ENCODE measurements at regions not wholly inside any gene's neighbourhood (a gene's known extent, or its start where the extent isn't known, plus 50 kb on each side); places are given as distances from the start of the nearest gene placed in this dataset.

DNA sequence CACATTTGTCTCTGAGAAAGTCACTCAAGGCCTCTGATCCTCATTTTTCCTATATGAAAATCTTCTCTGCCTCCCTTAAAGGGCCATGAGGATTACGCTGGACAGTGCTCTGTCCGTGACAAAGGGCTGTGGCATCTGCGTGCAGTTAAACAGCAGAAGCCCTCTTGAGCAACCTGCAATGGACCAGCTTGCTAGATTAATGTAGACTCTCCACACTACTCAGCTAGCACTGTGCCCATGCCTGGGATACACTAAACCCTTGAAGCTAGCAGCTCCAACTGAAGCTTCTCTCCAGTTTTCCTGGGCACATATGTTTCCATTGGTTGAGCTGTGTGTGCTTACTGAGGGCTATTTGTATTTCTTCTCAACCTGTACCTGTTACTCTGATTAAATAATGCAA, 303.8 kb downstream of the RPLP1 start:
- no peak for DNase-seq (ENCODE audit: extremely low spot score)
- TF ChIP-seq, protein P1, sequence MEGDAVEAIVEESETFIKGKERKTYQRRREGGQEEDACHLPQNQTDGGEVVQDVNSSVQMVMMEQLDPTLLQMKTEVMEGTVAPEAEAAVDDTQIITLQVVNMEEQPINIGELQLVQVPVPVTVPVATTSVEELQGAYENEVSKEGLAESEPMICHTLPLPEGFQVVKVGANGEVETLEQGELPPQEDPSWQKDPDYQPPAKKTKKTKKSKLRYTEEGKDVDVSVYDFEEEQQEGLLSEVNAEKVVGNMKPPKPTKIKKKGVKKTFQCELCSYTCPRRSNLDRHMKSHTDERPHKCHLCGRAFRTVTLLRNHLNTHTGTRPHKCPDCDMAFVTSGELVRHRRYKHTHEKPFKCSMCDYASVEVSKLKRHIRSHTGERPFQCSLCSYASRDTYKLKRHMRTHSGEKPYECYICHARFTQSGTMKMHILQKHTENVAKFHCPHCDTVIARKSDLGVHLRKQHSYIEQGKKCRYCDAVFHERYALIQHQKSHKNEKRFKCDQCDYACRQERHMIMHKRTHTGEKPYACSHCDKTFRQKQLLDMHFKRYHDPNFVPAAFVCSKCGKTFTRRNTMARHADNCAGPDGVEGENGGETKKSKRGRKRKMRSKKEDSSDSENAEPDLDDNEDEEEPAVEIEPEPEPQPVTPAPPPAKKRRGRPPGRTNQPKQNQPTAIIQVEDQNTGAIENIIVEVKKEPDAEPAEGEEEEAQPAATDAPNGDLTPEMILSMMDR (IDR thresholded peaks at IDR 0.05; ENCODE audit: control extremely low read depth, extremely low read depth, low read depth, missing control alignments), result no peak
- ChIA-PET POLR2A (interaction anchor here (0.5 kb wide), 1 partner anchor 40 kb away, joined by 4 read pairs; no protein-coding TSS in a partner anchor), CTCF (no interaction called here)

- DNase-seq (ENCODE audit: extremely low spot score), result no peak
- TF ChIP-seq, protein P1 (IDR thresholded peaks at IDR 0.05; ENCODE audit: control extremely low read depth, extremely low read depth, low read depth, missing control alignments), result no peak
- ChIA-PET POLR2A (interaction anchor here (0.5 kb wide), 1 partner anchor 39 kb away, joined by 4 read pairs; no protein-coding TSS in a partner anchor), CTCF (interaction anchor here (1.4 kb wide), 1 partner anchor 14 kb away, joined by 4 read pairs; no protein-coding TSS in a partner anchor)
These were observed 304.6 kb downstream of the RPLP1 start for GRCh38 chr15:69757186-69757585.

DNA sequence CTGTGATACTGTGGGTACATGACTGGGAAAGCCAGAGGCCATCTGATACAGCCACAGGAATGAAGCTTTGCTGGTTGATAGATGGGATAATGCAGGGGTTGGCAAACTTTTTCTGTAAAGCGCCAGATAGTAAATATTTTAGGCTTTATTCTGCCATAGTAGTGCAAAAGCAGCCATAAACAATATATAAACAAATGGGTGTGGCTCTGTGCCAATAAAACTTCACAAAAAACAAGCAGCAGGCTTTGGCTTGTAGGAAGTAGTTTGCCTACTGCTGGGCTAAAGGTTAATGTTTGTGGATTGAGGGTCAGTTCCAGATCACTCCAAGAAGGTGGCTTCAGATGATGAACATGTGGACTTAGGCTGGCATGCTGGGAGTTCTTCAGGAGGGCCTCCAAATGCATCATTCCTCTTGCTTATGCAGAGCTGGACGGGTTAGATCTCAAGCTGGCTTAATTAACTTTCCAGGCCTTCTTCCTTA, 305.7 kb downstream of the RPLP1 start:
- ChIA-PET POLR2A (no interaction called here), CTCF (interaction anchor here (1.3 to 1.6 kb wide), 3 partner anchors 15 to 78 kb away, joined by 3 to 5 read pairs (median 4); no protein-coding TSS in a partner anchor)
- DNase-seq (ENCODE audit: extremely low spot score), result no peak
- TF ChIP-seq, protein P1 (IDR thresholded peaks at IDR 0.05; ENCODE audit: control extremely low read depth, extremely low read depth, low read depth, missing control alignments), result no peak

DNA sequence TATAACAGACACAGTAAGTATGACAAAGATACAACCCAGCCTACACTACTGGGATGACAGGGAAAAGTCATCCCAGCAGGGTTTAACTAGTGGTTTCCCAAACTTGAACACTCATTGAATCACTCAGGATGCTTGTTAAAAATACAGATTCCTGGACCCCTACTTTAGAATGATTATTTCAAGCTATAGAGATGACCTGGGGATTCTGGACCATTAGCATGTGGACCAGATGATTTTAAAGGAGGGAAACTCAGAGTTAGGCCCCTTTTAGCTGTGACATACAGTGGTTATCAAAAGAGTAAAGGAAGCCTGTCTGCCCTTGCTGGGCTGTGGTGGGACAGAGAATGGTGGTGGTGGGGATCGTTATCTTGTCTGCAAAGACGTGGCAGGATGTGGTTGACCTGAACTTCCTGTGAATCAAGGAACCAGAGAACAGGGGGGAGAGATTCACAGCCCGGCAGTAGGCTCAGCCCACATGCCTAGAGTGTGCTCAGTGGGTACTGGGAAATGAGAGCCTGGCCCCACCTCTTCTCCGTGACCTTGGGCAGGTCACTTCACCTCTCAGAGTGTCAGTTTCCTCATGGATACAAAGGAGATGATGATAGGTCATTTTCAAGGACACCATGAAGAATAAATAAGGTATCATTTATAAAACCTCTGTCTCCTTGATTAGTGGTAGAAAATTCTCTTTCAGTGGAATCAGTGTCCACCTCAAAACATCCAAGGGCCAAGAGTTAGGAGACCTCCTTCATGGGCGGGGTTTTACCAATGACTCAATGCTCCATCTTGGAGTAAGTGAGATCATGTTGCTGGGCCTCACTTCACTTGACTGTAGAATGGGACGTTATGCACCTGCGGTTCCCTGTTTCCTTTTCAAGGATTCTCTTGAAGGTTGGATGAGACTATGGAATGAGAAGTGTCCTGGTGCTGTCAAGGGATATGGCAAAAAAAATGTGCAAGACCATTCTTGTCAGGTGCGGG, 306.5 kb downstream of the RPLP1 start:
- POLR2A ChIA-PET, result no interaction called here
- peak; percentile 42 for DNase-seq (ENCODE audit: extremely low spot score)
- TF ChIP-seq, protein P1 (IDR thresholded peaks at IDR 0.05; ENCODE audit: control extremely low read depth, extremely low read depth, low read depth, missing control alignments), result no peak
- CTCF ChIA-PET, result interaction anchor here (1.2 to 1.6 kb wide), 4 partner anchors 16 to 79 kb away, joined by 3 to 5 read pairs (median 4); no protein-coding TSS in a partner anchor

DNA sequence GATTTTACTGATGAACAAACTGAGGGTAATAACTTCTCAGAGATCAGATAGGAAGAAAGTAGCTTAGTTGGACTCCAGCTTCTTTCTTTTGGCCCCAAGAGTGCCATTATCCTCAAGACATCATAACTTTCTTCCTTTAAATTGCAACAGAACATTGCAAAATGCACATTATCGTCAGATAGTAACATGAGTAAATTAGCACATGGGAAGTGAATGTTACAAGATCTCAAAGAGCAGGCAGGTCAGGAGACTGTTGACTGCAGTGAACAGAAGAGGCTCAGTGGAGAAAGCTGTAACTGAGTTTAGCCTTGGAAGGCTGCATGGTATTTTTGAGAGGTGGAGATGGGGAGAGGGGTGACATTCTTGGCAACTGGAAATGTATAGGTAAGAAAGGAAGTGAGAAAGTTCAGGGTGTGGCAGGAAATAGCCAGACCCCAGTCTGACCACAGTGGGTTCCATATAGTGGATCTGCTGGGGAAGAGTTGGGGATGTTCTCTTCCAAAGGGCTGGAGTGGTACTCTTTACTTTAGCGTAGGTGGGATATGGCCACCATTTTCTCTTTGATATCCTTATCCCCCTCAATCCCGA, 307.7 kb downstream of the RPLP1 start:
- TF ChIP-seq, protein P1 (IDR thresholded peaks at IDR 0.05; ENCODE audit: control extremely low read depth, extremely low read depth, low read depth, missing control alignments), result no peak
- DNase-seq (ENCODE audit: extremely low spot score), result no peak
- CTCF ChIA-PET, result interaction anchor here (1.2 kb wide), 1 partner anchor 32 kb away, joined by 3 read pairs; no protein-coding TSS in a partner anchor
- POLR2A ChIA-PET, result no interaction called here

GRCh38 chr15:69760890-69761568, 308.4 kb downstream of the RPLP1 start:
- POLR2A ChIA-PET, result no interaction called here
- peak; percentile 65 for DNase-seq (ENCODE audit: extremely low spot score)
- TF ChIP-seq, protein P1 (IDR thresholded peaks at IDR 0.05; ENCODE audit: control extremely low read depth, extremely low read depth, low read depth, missing control alignments), result no peak
- CTCF ChIA-PET, result no interaction called here

Data from GM10248 (cell line).